Calu3 (cell line): ENCODE measurements at regions not wholly inside any gene's neighbourhood (a gene's known extent, or its start where the extent isn't known, plus 50 kb on each side); places are given as distances from the start of the nearest gene placed in this dataset.

Experiments used
- BruUV-seq: library from RNA; stranded (reverse); fragments of 400-500 nt; replicated peaks from 2 replicates; lab custom pipeline; 2021; lab: Mats Ljungman, UMichigan
- CTCF ChIA-PET: fragments of 300-600 bp; sonication (Branson Sonifier 250); formaldehyde crosslinking; loops from one replicate; lab custom pipeline; 2022; ENCODE audit warnings: antibody characterized with exemption; lab: Charles Lee
- DNase-seq: peaks from one replicate; pipeline ENCODE4 v3.0.0; 2022
- H3K27ac Mint-ChIP-seq: one replicate; pipeline ENCODE4 v1.8.0; 2022; ENCODE audit warnings: mixed read lengths; ENCODE audit not compliant: unreplicated experiment
- H3K27me3 Mint-ChIP-seq: one replicate; pipeline ENCODE4 v1.8.0; 2022; ENCODE audit warnings: mixed read lengths; ENCODE audit not compliant: unreplicated experiment
- H3K36me3 Mint-ChIP-seq: one replicate; pipeline ENCODE4 v1.8.0; 2022; ENCODE audit warnings: mild to moderate bottlenecking, moderate library complexity, mixed read lengths; ENCODE audit not compliant: insufficient read depth, unreplicated experiment
- H3K4me1 Mint-ChIP-seq: one replicate; pipeline ENCODE4 v1.8.0; 2022; ENCODE audit warnings: mild to moderate bottlenecking, low read depth, mixed read lengths; ENCODE audit not compliant: unreplicated experiment
- H3K4me3 Mint-ChIP-seq: one replicate; pipeline ENCODE4 v1.8.0; 2022; ENCODE audit warnings: mild to moderate bottlenecking, low read depth, moderate library complexity, mixed read lengths; ENCODE audit not compliant: unreplicated experiment
- H3K9me3 Mint-ChIP-seq: one replicate; pipeline ENCODE4 v1.8.0; 2022; ENCODE audit warnings: low read depth, mixed read lengths; ENCODE audit not compliant: unreplicated experiment
- CTCF ChIP-seq: fragments of 200-600 bp; IDR thresholded peaks from one replicate; pipeline ENCODE4 v1.8.0; 2022; ENCODE audit warnings: antibody characterized with exemption; ENCODE audit not compliant: unreplicated experiment
- intact Hi-C: fragments of 100-400 bp; cut with micrococcal nuclease; formaldehyde crosslinking; loops from one replicate; pipeline ENCODE4 v1.10.0; 2022; ENCODE audit not compliant: unreplicated experiment

GRCh38 chr1:194447636-194448035 lies 1261.2 kb upstream of the B3GALT2 start:
- BruUV-seq, result no TSS peak
- CTCF ChIA-PET, result no interaction called here
- Mint-ChIP-seq H3K4me3 (no peak overlapping the region), H3K27ac (no peak overlapping the region), H3K9me3 (peaks cover 5% of the 10 kb centered on the region), H3K27me3 (no peaks in the 10 kb centered on the region), H3K36me3 (no peaks in the 10 kb centered on the region), H3K4me1 (no peaks in the 10 kb centered on the region)
- DNase-seq, result no peak
- intact Hi-C loops, result no loop called here
- no peak for TF ChIP-seq CTCF

DNA sequence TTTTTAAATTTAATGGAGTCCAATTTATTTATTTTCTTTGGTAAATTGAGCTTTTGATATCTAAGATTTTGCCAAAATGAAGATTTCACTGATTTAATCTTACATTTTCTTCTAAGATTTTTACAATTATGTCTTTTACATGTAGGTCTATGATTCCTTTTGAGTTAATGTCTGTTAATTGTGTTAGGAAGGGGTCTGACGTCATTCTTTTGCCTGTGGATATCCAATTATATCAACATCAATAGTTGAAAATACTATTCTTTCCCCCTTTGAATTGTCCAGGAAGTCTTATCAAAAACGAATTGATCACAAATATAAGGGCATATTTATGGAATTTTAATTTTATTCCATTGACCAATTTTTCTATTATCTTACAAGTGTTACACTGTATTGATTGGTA lies 1258.8 kb upstream of the B3GALT2 start:
- no peaks in the 10 kb centered on the region for H3K27me3 Mint-ChIP-seq
- no peak for TF ChIP-seq CTCF
- CTCF ChIA-PET, result no interaction called here
- no peaks in the 10 kb centered on the region for H3K36me3 Mint-ChIP-seq
- H3K9me3 Mint-ChIP-seq, result no peaks in the 10 kb centered on the region
- H3K4me1 Mint-ChIP-seq, result no peaks in the 10 kb centered on the region
- no peak for DNase-seq
- H3K27ac Mint-ChIP-seq, result no peak overlapping the region
- BruUV-seq, result no TSS peak
- intact Hi-C loops, result no loop called here
- no peak overlapping the region for H3K4me3 Mint-ChIP-seq

DNA sequence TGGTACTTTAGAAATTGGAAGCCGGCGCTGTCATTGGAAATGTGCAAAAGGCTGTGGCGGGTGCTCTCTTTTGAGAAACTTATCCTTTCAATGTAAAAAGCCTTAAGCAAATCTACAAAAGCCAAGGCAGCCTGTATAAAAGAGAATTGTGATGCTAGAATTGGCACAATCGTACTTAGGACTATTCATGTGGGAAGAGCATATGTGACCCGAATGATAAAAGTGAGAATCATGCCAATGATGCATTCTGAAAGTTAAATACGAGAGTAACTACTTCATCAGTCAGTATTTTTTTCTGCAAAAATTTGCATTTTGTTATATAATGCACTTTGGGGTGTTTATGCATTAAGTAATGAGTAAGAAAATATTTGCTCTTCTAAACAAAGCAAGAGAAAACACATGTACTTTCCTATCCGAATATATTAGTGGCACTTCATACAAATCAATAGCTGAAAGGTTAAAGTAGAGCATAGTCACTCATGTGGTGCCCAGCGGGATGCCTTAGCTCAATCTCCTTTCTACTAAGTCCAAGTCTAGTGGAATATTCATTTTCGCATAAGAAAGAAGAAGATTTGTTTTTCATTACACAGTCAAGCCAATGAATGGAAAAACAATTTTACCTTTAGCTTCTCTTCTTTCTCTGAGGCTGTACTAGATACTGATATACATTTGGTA lies 1256.6 kb upstream of the B3GALT2 start:
- H3K27me3 Mint-ChIP-seq, result no peaks in the 10 kb centered on the region
- CTCF ChIA-PET, result no interaction called here
- no peak overlapping the region for H3K4me3 Mint-ChIP-seq
- no peak for DNase-seq
- peaks cover 6% of the 10 kb centered on the region for H3K9me3 Mint-ChIP-seq
- H3K36me3 Mint-ChIP-seq, result no peaks in the 10 kb centered on the region
- no TSS peak for BruUV-seq
- intact Hi-C loops, result no loop called here
- no peaks in the 10 kb centered on the region for H3K4me1 Mint-ChIP-seq
- TF ChIP-seq CTCF, result no peak
- no peak overlapping the region for H3K27ac Mint-ChIP-seq

DNA sequence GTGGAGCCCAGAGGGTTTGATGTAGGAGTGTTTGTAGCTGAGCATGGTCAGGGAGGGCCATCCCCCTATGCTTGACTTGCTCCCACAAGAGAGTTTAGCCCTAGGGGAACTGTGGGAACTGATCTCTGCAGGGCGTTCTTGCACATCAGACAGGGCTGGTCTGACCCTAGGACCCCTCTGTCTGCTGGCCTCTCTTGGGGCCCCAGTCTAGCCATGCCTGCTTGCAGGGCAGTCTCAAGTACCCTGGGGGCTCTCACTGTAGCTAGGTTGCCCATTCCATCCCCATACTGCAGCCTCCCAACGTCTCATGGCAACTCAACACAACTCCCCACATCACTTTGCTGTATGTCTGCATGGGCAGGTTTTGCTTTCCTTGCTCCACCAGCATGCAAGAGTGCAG lies 1250.7 kb upstream of the B3GALT2 start:
- CTCF ChIA-PET, result no interaction called here
- peaks cover 6% of the 10 kb centered on the region for H3K9me3 Mint-ChIP-seq
- TF ChIP-seq CTCF, result no peak
- no peaks in the 10 kb centered on the region for H3K36me3 Mint-ChIP-seq
- H3K27ac Mint-ChIP-seq, result no peak overlapping the region
- H3K4me1 Mint-ChIP-seq, result no peaks in the 10 kb centered on the region
- no peak for DNase-seq
- H3K27me3 Mint-ChIP-seq, result no peaks in the 10 kb centered on the region
- H3K4me3 Mint-ChIP-seq, result no peak overlapping the region
- intact Hi-C loops, result no loop called here
- no TSS peak for BruUV-seq
